GM12873 (cell line): ENCODE measurements at regions not wholly inside any gene's neighbourhood (a gene's known extent, or its start where the extent isn't known, plus 50 kb on each side); places are given as distances from the start of the nearest gene placed in this dataset.

Experiments
- TF ChIP-seq, protein P1 (sequence below): IDR thresholded peaks from 2 replicates; pipeline ENCODE4 v1.5.1; 2012; ENCODE audit warnings: low read depth, mild to moderate bottlenecking, moderate library complexity, low read length, control low read depth; ENCODE audit not compliant: insufficient read depth; ENCODE audit errors: missing control alignments

DNA sequence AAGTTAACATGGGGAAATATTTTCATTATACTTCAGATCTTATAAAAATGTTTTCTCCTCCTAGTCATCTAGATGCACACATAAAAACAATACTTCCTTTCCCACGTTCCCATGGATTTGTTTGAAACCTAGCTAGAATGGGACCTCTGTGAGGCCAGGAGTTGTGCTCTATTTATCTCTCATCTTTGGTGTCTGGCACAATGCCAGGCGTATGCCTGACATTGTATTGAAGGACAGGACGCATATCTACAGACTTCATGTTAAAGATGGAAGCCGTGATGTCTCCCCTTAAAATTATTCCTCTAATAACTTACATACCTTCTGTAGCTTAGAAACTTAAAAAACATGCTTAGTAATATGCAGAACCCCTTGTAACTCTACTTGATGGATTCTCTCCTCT lies 394.5 kb upstream of the FAT1 start:
- TF ChIP-seq, protein P1, sequence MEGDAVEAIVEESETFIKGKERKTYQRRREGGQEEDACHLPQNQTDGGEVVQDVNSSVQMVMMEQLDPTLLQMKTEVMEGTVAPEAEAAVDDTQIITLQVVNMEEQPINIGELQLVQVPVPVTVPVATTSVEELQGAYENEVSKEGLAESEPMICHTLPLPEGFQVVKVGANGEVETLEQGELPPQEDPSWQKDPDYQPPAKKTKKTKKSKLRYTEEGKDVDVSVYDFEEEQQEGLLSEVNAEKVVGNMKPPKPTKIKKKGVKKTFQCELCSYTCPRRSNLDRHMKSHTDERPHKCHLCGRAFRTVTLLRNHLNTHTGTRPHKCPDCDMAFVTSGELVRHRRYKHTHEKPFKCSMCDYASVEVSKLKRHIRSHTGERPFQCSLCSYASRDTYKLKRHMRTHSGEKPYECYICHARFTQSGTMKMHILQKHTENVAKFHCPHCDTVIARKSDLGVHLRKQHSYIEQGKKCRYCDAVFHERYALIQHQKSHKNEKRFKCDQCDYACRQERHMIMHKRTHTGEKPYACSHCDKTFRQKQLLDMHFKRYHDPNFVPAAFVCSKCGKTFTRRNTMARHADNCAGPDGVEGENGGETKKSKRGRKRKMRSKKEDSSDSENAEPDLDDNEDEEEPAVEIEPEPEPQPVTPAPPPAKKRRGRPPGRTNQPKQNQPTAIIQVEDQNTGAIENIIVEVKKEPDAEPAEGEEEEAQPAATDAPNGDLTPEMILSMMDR = no peak

DNA sequence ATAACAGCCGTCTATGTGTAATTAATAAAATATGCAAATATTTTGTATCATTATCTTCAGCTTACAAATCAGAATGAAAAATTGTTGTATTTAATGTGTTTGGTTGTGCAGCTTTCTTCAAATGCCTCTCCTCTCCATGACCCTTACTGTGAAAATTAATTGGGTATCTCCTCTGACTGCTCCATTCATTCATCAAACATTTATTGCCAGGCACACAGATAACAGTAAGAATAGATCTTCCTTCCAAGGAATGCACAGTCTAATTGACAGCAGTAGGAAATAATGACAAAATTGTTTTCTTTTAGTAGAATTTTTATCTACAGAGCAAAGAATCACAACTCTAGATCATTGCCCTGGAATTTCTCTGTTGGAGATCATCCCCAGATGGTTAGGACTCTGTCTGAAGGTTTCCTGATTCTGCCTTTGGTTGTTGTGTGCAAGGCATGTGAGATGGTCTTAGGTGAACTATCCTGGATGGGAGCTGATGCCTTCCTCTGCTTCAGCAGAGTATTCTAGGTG lies 395.0 kb upstream of the FAT1 start:
- TF ChIP-seq, protein P1 = no peak

DNA sequence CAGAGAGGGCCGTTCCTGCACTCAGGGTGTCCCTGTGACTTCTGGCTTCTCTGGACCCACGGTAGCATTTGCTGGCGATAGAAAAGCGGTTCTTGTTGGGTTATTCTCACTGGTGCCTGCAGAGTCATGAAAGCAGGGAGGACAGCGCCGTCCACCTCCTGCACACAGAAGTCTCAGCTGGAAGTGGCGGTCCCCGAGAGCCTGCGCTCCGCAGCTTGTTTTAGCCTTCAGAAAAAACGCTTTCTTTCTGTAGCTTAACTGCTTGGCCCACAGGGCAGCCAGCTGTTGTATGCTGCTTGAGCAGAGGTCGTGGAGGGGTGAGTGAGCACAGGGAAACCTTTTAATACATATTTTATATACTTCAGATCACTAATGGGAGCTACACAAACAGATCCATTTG lies 400.7 kb upstream of the FAT1 start:
- TF ChIP-seq, protein P1 = no peak

DNA sequence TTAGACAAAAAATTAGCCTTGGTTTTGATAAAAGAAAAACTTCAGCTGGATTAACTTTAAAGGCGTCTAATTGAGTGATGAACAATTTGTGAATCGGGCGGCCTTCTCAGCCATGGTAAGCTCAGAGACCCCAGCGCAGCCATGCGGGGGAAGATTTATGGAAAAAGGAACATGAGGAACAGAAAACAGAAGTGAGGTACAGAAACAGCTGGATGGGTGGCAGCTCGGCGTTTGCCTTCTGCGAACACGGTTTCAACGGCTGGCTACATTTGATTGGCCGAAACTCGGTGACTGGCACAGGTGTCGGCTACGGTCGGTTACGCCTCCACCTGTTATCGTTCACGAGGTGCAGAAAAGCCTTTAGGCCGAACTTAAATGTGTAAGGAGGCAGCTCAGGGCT lies 401.4 kb upstream of the FAT1 start:
- TF ChIP-seq, protein P1 = no peak

DNA sequence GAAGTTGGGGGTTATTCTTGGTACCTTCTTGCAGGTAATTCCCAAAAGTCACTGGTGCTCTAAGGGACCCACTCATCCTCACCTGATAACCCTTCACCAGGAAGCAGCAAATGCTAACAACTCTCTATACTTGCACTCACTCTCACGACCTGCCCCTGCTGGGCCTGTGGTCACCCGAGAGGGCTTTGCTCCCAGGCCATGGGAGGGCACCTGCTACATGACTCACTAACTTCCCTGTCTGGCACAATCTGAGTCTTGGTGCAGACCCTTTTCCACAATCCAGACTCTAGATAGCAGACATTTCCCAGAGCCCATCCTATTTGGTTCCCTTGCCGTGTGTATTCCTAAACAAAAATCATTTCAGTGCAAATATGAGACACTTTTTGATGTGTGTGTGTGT lies 403.8 kb upstream of the FAT1 start:
- TF ChIP-seq, protein P1 = no peak

DNA sequence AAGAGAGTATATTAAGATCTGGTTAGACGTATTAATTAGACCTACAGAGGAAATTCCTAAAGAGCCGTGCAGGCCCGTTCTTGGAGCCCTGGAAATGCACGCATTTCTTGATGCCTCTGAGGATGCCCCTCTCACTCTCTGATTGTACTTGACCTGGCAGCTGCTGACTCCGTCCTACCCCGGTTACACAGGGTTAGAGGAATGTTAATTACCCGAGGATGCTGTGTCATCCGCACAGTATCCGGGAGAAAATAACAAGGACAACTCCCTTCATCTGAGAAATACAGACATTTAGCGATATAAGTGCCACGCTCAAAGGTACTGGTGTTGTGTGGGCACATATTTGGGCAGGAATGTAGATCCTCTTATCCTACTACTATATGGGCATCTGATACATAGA lies 404.6 kb upstream of the FAT1 start:
- TF ChIP-seq, protein P1 = no peak

DNA sequence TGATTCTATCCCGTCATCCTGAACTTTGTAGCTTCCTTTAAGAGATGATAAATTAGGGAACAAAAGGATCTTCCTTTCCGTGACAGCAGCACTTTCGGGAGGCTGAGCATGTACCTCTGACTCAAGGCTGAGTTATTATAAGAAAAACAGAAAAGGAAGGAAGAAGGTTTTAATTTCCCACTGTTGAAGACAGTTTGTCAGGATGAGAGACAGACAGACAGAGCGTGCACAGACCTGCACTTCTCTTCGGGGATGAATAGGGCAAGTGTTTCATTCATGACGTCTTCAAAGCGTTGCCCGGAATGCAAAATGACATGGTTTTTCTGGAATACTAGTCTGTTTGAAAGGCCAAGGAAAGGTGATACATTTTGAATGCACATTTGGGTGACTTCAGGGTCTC lies 405.3 kb upstream of the FAT1 start:
- TF ChIP-seq, protein P1 = no peak
